ENCODE measurements at regions not wholly inside any gene's neighbourhood (a gene's known extent, or its start where the extent isn't known, plus 50 kb on each side); places are given as distances from the start of the nearest gene placed in this dataset.
A peak's percentile ranks its signal among the peaks of the same experiment; 100 is the strongest.
"Not testable (repeated sequence)": the region's sequence is repeated elsewhere in the genome, so short reads cannot be mapped to it uniquely, and the experiment has no call there.

DNA sequence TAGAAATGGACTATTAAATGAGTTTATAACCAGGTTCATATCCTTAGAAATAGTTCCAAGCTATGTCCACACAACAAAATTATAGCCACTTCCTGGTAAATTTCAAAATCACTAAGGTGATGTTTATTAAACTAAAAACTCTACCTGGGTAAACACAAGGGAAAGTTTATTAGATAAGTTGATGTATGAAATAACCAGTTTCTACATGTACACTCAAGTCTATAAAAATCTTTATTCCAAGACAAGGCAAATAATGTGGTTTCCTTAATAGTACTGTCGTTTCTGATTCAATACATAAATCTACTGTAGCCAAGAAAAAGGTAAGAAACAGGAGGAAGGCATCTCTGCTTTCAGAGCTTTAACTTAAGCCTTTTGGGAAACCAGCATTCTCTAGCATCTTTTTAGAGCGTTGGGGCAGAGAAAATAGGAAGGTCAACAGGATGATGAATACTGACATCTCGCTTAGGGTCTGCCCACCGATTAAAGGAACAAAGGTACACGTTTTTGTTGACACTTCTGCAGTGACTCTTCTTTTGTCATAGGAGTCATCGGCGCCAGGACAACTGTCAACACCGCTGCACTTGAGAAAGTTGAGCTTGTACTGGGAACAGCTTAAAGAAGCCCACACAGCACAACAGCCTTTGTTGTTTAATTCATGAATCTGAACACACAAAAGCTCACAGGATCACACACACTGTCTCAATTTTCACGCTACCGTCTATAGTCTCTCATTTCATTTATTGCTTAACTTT lies 513.6 kb downstream of the SLCO4C1 start:
- no peak for DNase-seq (ENCODE audit: low read depth)

GRCh38 chr5:101751105-101751504 lies 545.0 kb downstream of the SLCO4C1 start:
- no peak for DNase-seq (ENCODE audit: low read depth)

DNA sequence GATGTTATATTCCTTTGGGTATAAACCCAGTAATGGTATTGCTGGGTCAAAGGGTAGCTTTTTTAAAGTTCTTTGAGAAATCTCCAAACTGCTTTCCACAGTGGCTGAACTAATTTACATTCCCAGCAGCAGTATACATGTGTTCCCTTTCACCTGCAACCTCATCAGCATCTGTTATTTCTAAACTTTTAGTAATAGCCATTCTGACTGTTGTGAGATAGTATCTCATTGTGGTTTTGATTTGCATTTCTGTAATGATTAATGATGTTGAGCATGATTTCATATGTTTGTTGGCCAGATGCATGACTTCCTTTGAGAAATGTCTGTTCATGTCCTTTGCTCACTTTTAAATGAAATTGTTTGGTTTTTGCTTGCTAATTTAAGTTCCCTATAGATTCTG lies 553.1 kb downstream of the SLCO4C1 start:
- DNase-seq (ENCODE audit: low read depth): not testable (repeated sequence)

GRCh38 chr5:101728933-101729332 lies 567.2 kb downstream of the SLCO4C1 start:
- DNase-seq (ENCODE audit: low read depth): no peak

- DNase-seq (ENCODE audit: low read depth): no peak
Observed at GRCh38 chr5:101721543-101721942, 574.5 kb downstream of the SLCO4C1 start.

- DNase-seq (ENCODE audit: low read depth): no peak
Observed at GRCh38 chr5:101720033-101720432, 576.1 kb downstream of the SLCO4C1 start.

GRCh38 chr5:101717721-101718120 lies 578.4 kb downstream of the SLCO4C1 start:
- DNase-seq (ENCODE audit: low read depth): no peak

DNA sequence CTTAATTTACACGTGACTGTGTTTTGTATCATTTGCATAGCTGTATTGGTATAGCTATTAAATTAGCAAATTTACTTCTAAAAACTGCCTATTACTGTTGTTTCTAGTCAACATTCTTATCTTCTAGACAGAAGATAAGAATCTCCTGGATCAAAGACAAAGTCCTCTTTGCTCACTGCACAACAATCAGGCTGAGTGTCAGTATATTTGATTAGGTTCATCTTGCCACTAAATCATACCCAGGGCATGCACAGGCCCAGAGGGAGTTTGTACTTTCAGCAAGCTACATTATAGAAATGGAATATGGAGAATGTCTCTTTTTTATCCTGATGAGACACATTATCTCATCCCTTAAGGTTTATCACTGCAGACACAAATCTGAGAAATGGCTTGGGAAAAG lies 579.1 kb downstream of the SLCO4C1 start:
- no peak for DNase-seq (ENCODE audit: low read depth)

GRCh38 chr5:101715790-101716189 lies 580.3 kb downstream of the SLCO4C1 start:
- DNase-seq (ENCODE audit: low read depth): not testable (repeated sequence)

DNA sequence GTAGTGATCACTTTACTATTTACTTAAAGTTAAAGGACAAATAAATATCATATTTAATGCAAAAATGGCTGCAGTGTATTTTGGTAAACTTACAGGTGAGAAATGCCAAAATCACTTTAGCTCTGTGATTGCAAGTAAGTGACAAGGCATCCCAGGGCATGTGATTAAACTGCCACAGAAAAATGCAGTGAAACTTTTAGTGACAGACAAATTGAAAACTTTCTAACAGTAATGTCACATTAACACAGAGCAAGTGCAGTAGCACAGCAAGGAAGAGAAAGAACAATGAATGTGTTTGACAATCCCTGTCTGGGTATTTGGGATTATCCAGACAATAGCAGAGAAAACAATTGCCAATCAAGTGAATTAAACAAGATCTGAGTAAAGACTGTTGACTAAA lies 606.8 kb downstream of the SLCO4C1 start:
- no peak for DNase-seq (ENCODE audit: low read depth)

- DNase-seq (ENCODE audit: low read depth): no peak
Observed at GRCh38 chr5:101688156-101688555, 607.9 kb downstream of the SLCO4C1 start.

- no peak for DNase-seq (ENCODE audit: low read depth)
Observed at GRCh38 chr5:101687349-101687985, 608.6 kb downstream of the SLCO4C1 start.

- DNase-seq (ENCODE audit: low read depth): no peak
Observed at GRCh38 chr5:101686536-101687157, 609.4 kb downstream of the SLCO4C1 start.

DNA sequence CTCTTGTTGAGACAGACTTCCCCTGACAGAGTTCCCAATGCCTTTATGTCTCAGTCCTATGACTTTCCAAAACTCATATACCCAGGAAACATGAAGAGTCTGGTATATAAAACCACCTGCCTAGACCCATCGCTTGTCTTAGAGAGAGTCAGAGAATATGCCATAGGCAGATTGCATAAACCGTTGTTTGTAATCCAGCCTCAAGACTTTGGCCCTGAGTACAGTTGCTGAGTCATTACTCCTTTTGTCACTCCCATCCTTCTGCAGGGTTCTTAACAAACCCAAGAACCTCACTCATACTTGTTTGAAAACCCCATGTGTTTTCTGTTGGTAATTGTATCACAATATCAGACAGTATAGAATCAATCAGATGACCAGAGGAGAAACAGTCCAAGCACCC lies 616.3 kb downstream of the SLCO4C1 start:
- DNase-seq (ENCODE audit: low read depth): peak; percentile 1

GRCh38 chr5:101678481-101679193 lies 617.4 kb downstream of the SLCO4C1 start:
- DNase-seq (ENCODE audit: low read depth): peak; percentile 25

DNA sequence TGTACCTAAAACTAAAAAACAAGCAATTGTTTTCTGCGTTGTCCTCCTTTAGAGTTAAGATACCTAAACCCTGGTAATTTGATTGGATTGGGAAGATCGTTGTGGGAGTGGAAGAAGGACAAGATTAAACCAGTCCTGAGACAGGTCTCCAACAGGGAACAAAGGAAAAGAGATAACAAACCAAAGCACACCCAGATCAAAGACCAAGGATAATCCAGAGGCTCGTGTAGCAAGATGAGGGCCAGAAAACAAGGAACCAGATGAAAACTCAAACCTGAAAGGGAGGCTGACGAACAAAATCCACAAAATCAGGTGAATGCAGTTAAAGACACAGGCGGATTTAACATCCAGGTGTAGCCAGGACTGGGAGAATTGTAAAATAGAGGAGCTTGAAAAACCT lies 618.1 kb downstream of the SLCO4C1 start:
- DNase-seq (ENCODE audit: low read depth): no peak

DNA sequence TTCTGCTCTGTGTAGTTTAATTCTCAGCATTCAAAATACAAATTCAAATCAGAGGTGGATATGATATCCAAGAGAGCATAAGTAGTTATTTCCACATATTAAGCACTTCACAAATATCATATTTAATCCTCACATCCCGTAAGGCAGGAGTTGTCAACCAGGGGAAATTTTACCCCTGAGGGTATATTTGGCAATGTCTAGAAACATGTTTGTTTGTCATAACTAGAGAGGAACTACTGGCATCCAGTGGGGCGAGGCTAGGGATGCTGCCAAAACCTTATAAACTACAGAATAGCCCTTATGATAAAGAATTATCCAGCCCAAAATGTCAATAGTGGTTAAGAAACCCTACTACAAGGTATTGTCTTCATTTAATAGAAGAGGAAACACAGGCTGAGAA lies 619.4 kb downstream of the SLCO4C1 start:
- no peak for DNase-seq (ENCODE audit: low read depth)

GRCh38 chr5:101675510-101676219 lies 620.4 kb downstream of the SLCO4C1 start:
- no peak for DNase-seq (ENCODE audit: low read depth)

GRCh38 chr5:101673120-101673519 lies 623.0 kb downstream of the SLCO4C1 start:
- DNase-seq (ENCODE audit: low read depth): no peak

- DNase-seq (ENCODE audit: low read depth): no peak
Observed at GRCh38 chr5:101664071-101664791, 631.9 kb downstream of the SLCO4C1 start.

GRCh38 chr5:101663543-101663942 lies 632.5 kb downstream of the SLCO4C1 start:
- no peak for DNase-seq (ENCODE audit: low read depth)
